GM23338 (cell line): ENCODE measurements at regions not wholly inside any gene's neighbourhood (a gene's known extent, or its start where the extent isn't known, plus 50 kb on each side); places are given as distances from the start of the nearest gene placed in this dataset.

Experiments
- ATAC-seq: fragments of 200-7000 bp; cut with Tn5 transposase; 3 replicates; pipeline ENCODE4 v1.9.1; 2020
- DNase-seq: peaks from one replicate; pipeline ENCODE4 v3.0.0-alpha.2; 2015; ENCODE audit warnings: low spot score
- H2AFZ ChIP-seq: fragments of 200-600 bp; sonication (generic); 2 replicates; pipeline ENCODE4 v1.8.0; 2016; ENCODE audit warnings: antibody characterized with exemption, mild to moderate bottlenecking, moderate library complexity
- H3F3A ChIP-seq: fragments of 200-600 bp; sonication (generic); replicated peaks from 2 replicates; pipeline ENCODE4 v1.8.0; 2017; ENCODE audit warnings: antibody characterized with exemption, mixed run types, low read depth
- H3K27ac ChIP-seq: fragments of 200-600 bp; sonication (generic); 2 replicates; pipeline ENCODE4 v1.6.1; 2016; ENCODE audit warnings: low read depth
- H3K27me3 ChIP-seq: fragments of 200-600 bp; sonication (generic); 2 replicates; pipeline ENCODE4 v1.8.0; 2016; ENCODE audit warnings: mild to moderate bottlenecking, mixed run types, moderate library complexity; ENCODE audit not compliant: insufficient read depth
- H3K36me3 ChIP-seq: fragments of 200-600 bp; sonication (generic); 2 replicates; pipeline ENCODE4 v1.8.0; 2016; ENCODE audit warnings: mild to moderate bottlenecking; ENCODE audit not compliant: insufficient read depth
- H3K4me1 ChIP-seq: fragments of 200-600 bp; sonication (generic); 2 replicates; pipeline ENCODE4 v1.8.0; 2016; ENCODE audit warnings: mild to moderate bottlenecking, moderate library complexity; ENCODE audit not compliant: insufficient read depth
- H3K4me2 ChIP-seq: fragments of 200-600 bp; sonication (generic); 2 replicates; pipeline ENCODE4 v1.7.1; 2017; ENCODE audit warnings: mixed run types
- H3K4me3 ChIP-seq: fragments of 200-600 bp; sonication (generic); 2 replicates; pipeline ENCODE4 v1.6.1; 2016; ENCODE audit warnings: mixed run types
- H3K79me2 ChIP-seq: fragments of 200-600 bp; sonication (generic); replicated peaks from 2 replicates; pipeline ENCODE4 v1.8.0; 2017; ENCODE audit warnings: mild to moderate bottlenecking; ENCODE audit not compliant: insufficient read depth
- H3K9me2 ChIP-seq: fragments of 200-600 bp; sonication (generic); 2 replicates; pipeline ENCODE4 v1.8.0; 2017; ENCODE audit not compliant: insufficient read depth
- H4K20me1 ChIP-seq: fragments of 200-600 bp; sonication (generic); replicated peaks from 2 replicates; pipeline ENCODE4 v1.8.0; 2017; ENCODE audit warnings: mild to moderate bottlenecking; ENCODE audit not compliant: insufficient read depth
- H3K27ac Mint-ChIP-seq: 2 replicates; pipeline ENCODE4 v1.8.0; 2020; ENCODE audit warnings: inconsistent platforms, mild to moderate bottlenecking, moderate library complexity, mixed read lengths
- H3K27me3 Mint-ChIP-seq: 3 replicates; pipeline ENCODE4 v1.8.0; 2022; ENCODE audit warnings: low read depth, mild to moderate bottlenecking, moderate library complexity, mixed read lengths, inconsistent platforms; ENCODE audit not compliant: insufficient read depth, poor library complexity
- H3K36me3 Mint-ChIP-seq: 3 replicates; pipeline ENCODE4 v1.8.0; 2021; ENCODE audit warnings: low read depth, mild to moderate bottlenecking, inconsistent platforms, moderate library complexity, mixed read lengths
- H3K4me1 Mint-ChIP-seq: 3 replicates; pipeline ENCODE4 v1.8.0; 2020; ENCODE audit warnings: mild to moderate bottlenecking, inconsistent platforms, mixed read lengths
- H3K4me3 Mint-ChIP-seq: 3 replicates; pipeline ENCODE4 v1.8.0; 2021; ENCODE audit warnings: moderate library complexity, mild to moderate bottlenecking, inconsistent platforms, mixed read lengths
- H3K9me3 Mint-ChIP-seq: 3 replicates; pipeline ENCODE4 v1.8.0; 2020; ENCODE audit warnings: moderate library complexity, mild to moderate bottlenecking, inconsistent platforms, mixed read lengths
- CREB1 ChIP-seq: fragments of 250-450 bp; sonication (Bioruptor Pico); IDR thresholded peaks from 2 replicates; pipeline ENCODE4 v1.5.0; 2020; ENCODE audit warnings: low read depth, mild to moderate bottlenecking, moderate library complexity
- ETS1 ChIP-seq: IDR thresholded peaks from 2 replicates; pipeline ENCODE4 v1.6.1; 2016; ENCODE audit warnings: antibody characterized with exemption
- EZH2 ChIP-seq: fragments of 200-600 bp; sonication (generic); IDR thresholded peaks from one replicate; pipeline ENCODE4 v1.8.0; 2017; ENCODE audit warnings: antibody characterized with exemption, mild to moderate bottlenecking, low read depth; ENCODE audit not compliant: unreplicated experiment
- EZH2phosphoT487 ChIP-seq: fragments of 200-600 bp; sonication (generic); IDR thresholded peaks from one replicate; pipeline ENCODE4 v1.8.1; 2018; ENCODE audit warnings: antibody characterized with exemption; ENCODE audit not compliant: unreplicated experiment
- NANOG ChIP-seq: IDR thresholded peaks from 2 replicates; pipeline ENCODE4 v1.6.1; 2016; ENCODE audit warnings: antibody characterized with exemption, borderline replicate concordance
- REST ChIP-seq: IDR thresholded peaks from one replicate; pipeline ENCODE4 v1.6.1; 2018; ENCODE audit warnings: antibody characterized with exemption; ENCODE audit not compliant: unreplicated experiment
- STAT1 ChIP-seq: IDR thresholded peaks from one replicate; pipeline ENCODE4 v1.6.1; 2016; ENCODE audit warnings: antibody characterized with exemption; ENCODE audit not compliant: unreplicated experiment
- ZNF114 ChIP-seq: fragments of 250-450 bp; sonication (Bioruptor Pico); IDR thresholded peaks from 2 replicates; pipeline ENCODE4 v1.5.0; 2020; ENCODE audit warnings: mild to moderate bottlenecking, moderate library complexity
- ZNF331 ChIP-seq: fragments of 250-450 bp; sonication (Bioruptor Pico); IDR thresholded peaks from 2 replicates; pipeline ENCODE4 v1.5.0; 2020; ENCODE audit warnings: low read depth, mild to moderate bottlenecking, moderate library complexity

GRCh38 chr2:220441404-220441803, 814.0 kb downstream of the SLC4A3 start (continued):
- TF ChIP-seq NANOG (no peak), ZNF114 (CRISPR knock-in tag) (no peak), CREB1 (no peak)

- Mint-ChIP-seq H3K4me1 (peaks cover 3% of the 10 kb centered on the region; the same call in 1 of the 3 replicates), H3K27ac (no peak overlapping the region), H3K36me3 (no peaks in the 10 kb centered on the region), H3K27me3 (no peaks in the 10 kb centered on the region), H3K9me3 (no peaks in the 10 kb centered on the region; the same call in 2 of the 3 replicates), H3K4me3 (no peak overlapping the region)
- TF ChIP-seq STAT1: no peak
- TF ChIP-seq EZH2: no peak
- TF ChIP-seq REST: no peak
- TF ChIP-seq NANOG: no peak
- no peak for TF ChIP-seq EZH2phosphoT487
- no peak for TF ChIP-seq ZNF331 (CRISPR knock-in tag)
- no peak for TF ChIP-seq ETS1
- Histone ChIP-seq H3K4me2 (no peak overlapping the region), H3K9me2 (peaks cover 7% of the 10 kb centered on the region; the same call in 1 of the 2 replicates), H3K36me3 (no peaks in the 10 kb centered on the region), H2AFZ (no peak overlapping the region), H3K79me2 (no peaks in the 10 kb centered on the region), H4K20me1 (no peaks in the 10 kb centered on the region), H3K27me3 (no peaks in the 10 kb centered on the region), H3K4me1 (no peaks in the 10 kb centered on the region), H3F3A (no peaks in the 10 kb centered on the region), H3K4me3 (no peak overlapping the region), H3K27ac (no peak overlapping the region)
- no peak for DNase-seq
- no peak for ATAC-seq
These were observed 814.6 kb downstream of the SLC4A3 start for GRCh38 chr2:220442012-220442411.
